M059J (cell line): ENCODE measurements at regions not wholly inside any gene's neighbourhood (a gene's known extent, or its start where the extent isn't known, plus 50 kb on each side); places are given as distances from the start of the nearest gene placed in this dataset.

ENCODE experiments used
- DNase-seq: peaks from one replicate; pipeline ENCODE4 v3.0.0-alpha.2; 2012; ENCODE audit warnings: low read depth

DNA sequence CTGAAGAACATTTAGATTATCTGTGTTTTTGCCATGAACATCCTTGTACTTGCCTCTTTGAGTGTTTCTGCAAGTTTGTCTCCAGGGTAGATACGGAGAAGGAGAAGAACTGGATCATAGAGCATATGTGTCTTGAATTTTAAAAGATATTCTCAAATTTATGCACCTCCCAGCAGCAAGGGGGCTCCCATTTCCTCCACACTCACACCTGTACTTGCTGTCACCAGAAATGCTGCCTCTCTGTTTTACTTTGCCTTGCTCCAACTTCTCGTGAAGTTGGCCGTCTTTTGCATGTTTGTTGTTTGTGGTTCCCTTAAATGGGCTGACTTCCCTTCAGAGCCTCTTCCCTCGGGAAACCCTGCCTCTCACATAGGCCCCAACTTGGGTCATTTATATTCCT, 171.0 kb downstream of the TFAP2C start:
- DNase-seq, result no peak

GRCh38 chr20:56801971-56802755, 173.1 kb downstream of the TFAP2C start:
- DNase-seq, result no peak

DNA sequence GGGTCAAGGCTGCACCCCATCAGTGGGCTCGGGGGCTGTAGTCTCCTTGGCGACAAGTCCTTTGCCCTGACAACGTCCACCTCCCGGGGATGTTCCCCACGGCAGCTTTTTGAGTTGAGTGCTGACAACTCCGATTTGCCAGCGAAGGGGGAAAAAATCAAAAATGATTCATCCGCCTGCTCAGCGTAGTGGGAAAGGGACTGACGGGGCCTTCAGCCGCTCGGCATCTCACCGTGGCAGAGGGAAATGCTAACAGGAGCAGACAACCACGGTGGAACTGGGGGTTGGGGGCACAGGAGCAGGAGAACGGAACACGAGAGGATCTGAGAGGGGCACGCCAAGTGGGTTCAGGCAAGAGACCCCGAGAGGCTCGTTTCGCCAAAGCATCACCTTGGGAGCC, 173.7 kb downstream of the TFAP2C start:
- no peak for DNase-seq

GRCh38 chr20:56805313-56805712, 176.2 kb downstream of the TFAP2C start:
- no peak for DNase-seq

GRCh38 chr20:56805966-56806365, 176.9 kb downstream of the TFAP2C start:
- DNase-seq, result no peak

- DNase-seq, result no peak
Observed at GRCh38 chr20:56806952-56807517, 177.9 kb downstream of the TFAP2C start.

GRCh38 chr20:56808117-56808725, 179.1 kb downstream of the TFAP2C start:
- no peak for DNase-seq

- no peak for DNase-seq
Observed at GRCh38 chr20:56808732-56809131, 179.6 kb downstream of the TFAP2C start.

DNA sequence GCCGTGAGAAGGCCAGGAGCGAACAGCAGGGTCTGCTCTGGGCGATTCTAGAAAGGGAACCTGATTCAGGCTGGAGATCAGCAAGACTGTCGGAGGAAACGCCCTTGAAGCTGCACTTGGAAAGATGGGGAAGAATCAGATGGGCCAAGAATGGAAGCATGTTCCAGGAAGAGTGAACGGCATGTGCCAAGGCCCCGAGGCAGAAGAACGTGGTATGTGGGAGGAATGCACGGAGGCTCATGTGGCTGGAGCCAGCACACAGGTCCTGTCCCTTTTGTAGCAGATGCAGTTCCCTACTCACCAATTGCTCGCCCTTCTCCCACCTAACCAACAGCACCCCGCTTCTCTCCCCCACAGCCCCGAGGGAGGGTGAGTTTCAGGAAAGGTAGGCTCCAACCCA, 180.6 kb downstream of the TFAP2C start:
- DNase-seq, result no peak

GRCh38 chr20:56810141-56810540, 181.0 kb downstream of the TFAP2C start:
- DNase-seq, result no peak

GRCh38 chr20:56815796-56816195, 186.7 kb downstream of the TFAP2C start:
- DNase-seq, result no peak

GRCh38 chr20:56816349-56816748, 187.2 kb downstream of the TFAP2C start:
- DNase-seq, result no peak

- DNase-seq, result no peak
Observed at GRCh38 chr20:56817780-56818675, 188.9 kb downstream of the TFAP2C start.

GRCh38 chr20:56820984-56821383, 191.9 kb downstream of the TFAP2C start:
- DNase-seq, result peak; percentile 38

- no peak for DNase-seq
Observed at GRCh38 chr20:56826306-56826704, 197.2 kb downstream of the TFAP2C start.

GRCh38 chr20:56826705-56827665, 197.9 kb downstream of the TFAP2C start:
- DNase-seq, result peak; percentile 51

- no peak for DNase-seq
Observed at GRCh38 chr20:56827763-56828162, 198.7 kb downstream of the TFAP2C start.

GRCh38 chr20:56828402-56828801, 199.3 kb downstream of the TFAP2C start:
- no peak for DNase-seq

GRCh38 chr20:56829788-56830385, 200.8 kb downstream of the TFAP2C start:
- DNase-seq, result no peak

DNA sequence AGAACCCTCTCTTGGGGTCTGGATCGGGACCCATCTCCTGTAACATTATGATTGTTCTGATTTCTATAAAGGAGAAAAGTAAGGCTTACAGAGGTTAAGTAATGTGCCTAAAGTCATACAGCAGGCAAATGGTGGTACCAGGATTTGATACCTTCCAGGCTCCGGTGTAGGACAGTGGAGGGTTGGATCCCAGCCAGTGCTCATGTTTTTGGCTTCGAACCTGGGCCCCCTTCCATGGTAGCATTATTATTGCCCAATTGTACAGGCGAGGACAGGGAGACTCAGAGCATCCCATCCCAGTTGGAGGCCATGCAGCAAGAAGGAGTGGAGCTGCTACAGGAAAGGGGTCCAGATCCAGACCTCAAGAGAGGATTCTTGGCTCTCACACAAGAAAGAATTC, 202.7 kb downstream of the TFAP2C start:
- DNase-seq, result no peak

GRCh38 chr20:56833427-56833826, 204.3 kb downstream of the TFAP2C start:
- DNase-seq, result no peak
